ENCODE measurements at regions not wholly inside any gene's neighbourhood (a gene's known extent, or its start where the extent isn't known, plus 50 kb on each side); places are given as distances from the start of the nearest gene placed in this dataset.

- TF ChIP-seq, protein P1, sequence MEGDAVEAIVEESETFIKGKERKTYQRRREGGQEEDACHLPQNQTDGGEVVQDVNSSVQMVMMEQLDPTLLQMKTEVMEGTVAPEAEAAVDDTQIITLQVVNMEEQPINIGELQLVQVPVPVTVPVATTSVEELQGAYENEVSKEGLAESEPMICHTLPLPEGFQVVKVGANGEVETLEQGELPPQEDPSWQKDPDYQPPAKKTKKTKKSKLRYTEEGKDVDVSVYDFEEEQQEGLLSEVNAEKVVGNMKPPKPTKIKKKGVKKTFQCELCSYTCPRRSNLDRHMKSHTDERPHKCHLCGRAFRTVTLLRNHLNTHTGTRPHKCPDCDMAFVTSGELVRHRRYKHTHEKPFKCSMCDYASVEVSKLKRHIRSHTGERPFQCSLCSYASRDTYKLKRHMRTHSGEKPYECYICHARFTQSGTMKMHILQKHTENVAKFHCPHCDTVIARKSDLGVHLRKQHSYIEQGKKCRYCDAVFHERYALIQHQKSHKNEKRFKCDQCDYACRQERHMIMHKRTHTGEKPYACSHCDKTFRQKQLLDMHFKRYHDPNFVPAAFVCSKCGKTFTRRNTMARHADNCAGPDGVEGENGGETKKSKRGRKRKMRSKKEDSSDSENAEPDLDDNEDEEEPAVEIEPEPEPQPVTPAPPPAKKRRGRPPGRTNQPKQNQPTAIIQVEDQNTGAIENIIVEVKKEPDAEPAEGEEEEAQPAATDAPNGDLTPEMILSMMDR (conservative IDR thresholded peaks at IDR 0.05) = no peak
- no peak for TF ChIP-seq EZH2 (IDR thresholded peaks at IDR 0.05; ENCODE audit: low read depth)
Observed at GRCh38 chr14:58717211-58717610, 79.4 kb downstream of the DACT1 start.
